Peyer's patch (tissue), 4 donors: ENCODE measurements at regions not wholly inside any gene's neighbourhood (a gene's known extent, or its start where the extent isn't known, plus 50 kb on each side); places are given as distances from the start of the nearest gene placed in this dataset.

Source experiments
- DNase-seq, 3 donors: peaks; one replicate each; pipeline ENCODE4 v3.0.0-alpha.2; 2017 to 2019
- H3K27ac ChIP-seq, 4 donors: fragments of 200-600 bp; sonication (generic); one replicate each; pipeline ENCODE4 v1.5.1; 2016 to 2019
- H3K27me3 ChIP-seq, 2 donors: fragments of 200-600 bp; sonication (generic); one replicate each; pipeline ENCODE4 v1.5.1; 2019
- H3K36me3 ChIP-seq, 3 donors: fragments of 200-600 bp; sonication (generic); one replicate each; pipeline ENCODE4 v1.5.1; 2016 to 2019
- H3K4me1 ChIP-seq, 4 donors: fragments of 200-600 bp; sonication (generic); one replicate each; pipeline ENCODE4 v1.5.1; 2016 to 2019
- H3K4me3 ChIP-seq, 4 donors: fragments of 200-600 bp; sonication (generic); 1 replicate in 3 of 4; 2 replicates in 1 of 4; pipeline ENCODE4 v1.5.1; 2016 to 2019; ENCODE audit warnings: mild to moderate bottlenecking in 1 of 4
- H3K9me3 ChIP-seq, 4 donors: fragments of 200-600 bp; sonication (generic); one replicate each; pipeline ENCODE4 v1.5.1; 2016 to 2019; ENCODE audit warnings: mild to moderate bottlenecking in 1 of 4
- CTCF ChIP-seq, 6 experiments: fragments of 450-650 bp in 4 of 6; fragments of 200-600 bp in 2 of 6; sonication (generic) in 1 of 6; IDR thresholded peaks; one replicate each; pipeline ENCODE4 v1.5.1; 2017 to 2019; ENCODE audit warnings: antibody characterized with exemption in 6 of 6, mild to moderate bottlenecking in 3 of 6, moderate library complexity in 1 of 6
- POLR2A ChIP-seq, 2 donors: fragments of 450-650 bp; IDR thresholded peaks; one replicate each; pipeline ENCODE4 v1.5.1; 2017; ENCODE audit warnings: antibody characterized with exemption in 2 of 2, mild to moderate bottlenecking in 2 of 2, moderate library complexity in 2 of 2

GRCh38 chr6:47915017-47915416 is 133.2 kb downstream of the OPN5 start:
- TF ChIP-seq CTCF (IDR thresholded peaks at IDR 0.05): no peak
- no peak for TF ChIP-seq POLR2A (IDR thresholded peaks at IDR 0.05)

GRCh38 chr6:47908271-47908670 is 126.4 kb downstream of the OPN5 start:
- H3K9me3 ChIP-seq: no peaks in the 10 kb centered on the region
- no peaks in the 10 kb centered on the region for H3K36me3 ChIP-seq
- H3K27me3 ChIP-seq: no peaks in the 10 kb centered on the region
- H3K27ac ChIP-seq: no peak overlapping the region
- no peak overlapping the region for H3K4me3 ChIP-seq
- no peaks in the 10 kb centered on the region for H3K4me1 ChIP-seq
- DNase-seq: no peak
- no peak for TF ChIP-seq POLR2A (IDR thresholded peaks at IDR 0.05)
- no peak for TF ChIP-seq CTCF (IDR thresholded peaks at IDR 0.05)

More at GRCh38 chr6:47915017-47915416, 133.2 kb downstream of the OPN5 start:
- Histone ChIP-seq H3K4me1 (no peaks in the 10 kb centered on the region), H3K27ac (no peak overlapping the region), H3K4me3 (no peak overlapping the region), H3K27me3 (no peaks in the 10 kb centered on the region), H3K9me3 (no peaks in the 10 kb centered on the region), H3K36me3 (no peaks in the 10 kb centered on the region)
- no peak for DNase-seq

GRCh38 chr6:47905717-47906116 is 123.9 kb downstream of the OPN5 start:
- no peak overlapping the region for H3K4me3 ChIP-seq
- no peak for TF ChIP-seq CTCF (IDR thresholded peaks at IDR 0.05)
- no peak for TF ChIP-seq POLR2A (IDR thresholded peaks at IDR 0.05)
- H3K36me3 ChIP-seq: no peaks in the 10 kb centered on the region
- H3K9me3 ChIP-seq: no peaks in the 10 kb centered on the region
- no peak overlapping the region for H3K27ac ChIP-seq
- no peak for DNase-seq
- H3K27me3 ChIP-seq: no peaks in the 10 kb centered on the region
- H3K4me1 ChIP-seq: no peaks in the 10 kb centered on the region

- H3K27me3 ChIP-seq: no peaks in the 10 kb centered on the region
- DNase-seq: no peak
- H3K36me3 ChIP-seq: no peaks in the 10 kb centered on the region
- H3K4me3 ChIP-seq: no peak overlapping the region
- H3K27ac ChIP-seq: no peak overlapping the region
- no peak for TF ChIP-seq CTCF (IDR thresholded peaks at IDR 0.05)
- TF ChIP-seq POLR2A (IDR thresholded peaks at IDR 0.05): no peak
- H3K4me1 ChIP-seq: peaks cover 0 to 7% (median 0%) of the 10 kb centered on the region in 4 donors
- H3K9me3 ChIP-seq: no peaks in the 10 kb centered on the region
Measured at GRCh38 chr6:47897247-47897646, 115.4 kb downstream of the OPN5 start.

- Histone ChIP-seq H3K36me3 (no peaks in the 10 kb centered on the region), H3K27me3 (no peaks in the 10 kb centered on the region), H3K4me3 (no peak overlapping the region), H3K9me3 (no peaks in the 10 kb centered on the region), H3K27ac (no peak overlapping the region), H3K4me1 (peaks cover 0 to 7% (median 0%) of the 10 kb centered on the region in 4 donors)
- TF ChIP-seq POLR2A (IDR thresholded peaks at IDR 0.05) (no peak), CTCF (IDR thresholded peaks at IDR 0.05) (no peak)
- no peak for DNase-seq
Measured at GRCh38 chr6:47890326-47890875, 108.6 kb downstream of the OPN5 start.

- no peaks in the 10 kb centered on the region for H3K27me3 ChIP-seq
- H3K36me3 ChIP-seq: no peaks in the 10 kb centered on the region
- DNase-seq: no peak
- no peaks in the 10 kb centered on the region for H3K4me1 ChIP-seq
- H3K4me3 ChIP-seq: no peak overlapping the region
- no peaks in the 10 kb centered on the region for H3K9me3 ChIP-seq
- H3K27ac ChIP-seq: no peak overlapping the region
- TF ChIP-seq POLR2A (IDR thresholded peaks at IDR 0.05) (no peak), CTCF (IDR thresholded peaks at IDR 0.05) (no peak)
Measured at GRCh38 chr6:47879015-47879414, 97.2 kb downstream of the OPN5 start.
